Islet precursor cell (in vitro differentiated cells): ENCODE measurements at regions not wholly inside any gene's neighbourhood (a gene's known extent, or its start where the extent isn't known, plus 50 kb on each side); places are given as distances from the start of the nearest gene placed in this dataset.

Experiments used
- DNase-seq: peaks from one replicate; pipeline ENCODE4 v3.0.0-alpha.2; 2018

DNA sequence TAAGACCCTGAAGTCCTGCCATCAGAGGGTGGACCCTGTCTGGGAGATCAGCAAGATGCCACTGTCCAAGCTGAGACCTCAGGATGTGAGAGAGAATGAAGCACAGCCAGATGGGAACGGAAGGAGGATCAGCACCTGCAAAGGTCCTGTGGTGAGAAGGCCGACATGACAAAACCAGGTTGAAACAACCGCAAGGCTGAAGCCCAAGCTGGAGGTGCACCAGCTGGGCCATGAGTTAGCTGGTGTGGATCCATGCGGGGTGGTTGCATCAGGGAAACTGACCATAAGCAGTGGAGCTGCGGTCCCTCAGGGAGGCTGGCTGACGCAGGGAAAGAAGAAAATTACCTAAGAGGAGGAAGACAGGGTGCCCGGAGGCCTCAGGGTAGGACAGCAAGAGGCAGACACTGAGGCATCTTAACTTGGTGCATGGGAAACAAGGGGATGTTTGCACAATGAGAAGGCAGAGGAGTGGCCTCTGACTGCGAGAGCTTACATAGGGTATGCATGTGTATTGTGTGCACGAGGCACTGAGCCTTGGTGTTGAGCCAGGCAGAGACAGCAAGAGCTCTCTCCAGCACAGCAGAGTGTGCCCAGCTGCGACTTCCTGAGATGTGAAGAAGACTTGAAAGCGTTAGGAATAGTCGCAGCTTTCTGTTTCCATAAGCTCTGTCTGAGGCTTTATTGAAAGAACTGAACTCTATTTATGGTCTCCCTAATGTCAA lies 497.7 kb downstream of the OCA2 start:
- no peak for DNase-seq

DNA sequence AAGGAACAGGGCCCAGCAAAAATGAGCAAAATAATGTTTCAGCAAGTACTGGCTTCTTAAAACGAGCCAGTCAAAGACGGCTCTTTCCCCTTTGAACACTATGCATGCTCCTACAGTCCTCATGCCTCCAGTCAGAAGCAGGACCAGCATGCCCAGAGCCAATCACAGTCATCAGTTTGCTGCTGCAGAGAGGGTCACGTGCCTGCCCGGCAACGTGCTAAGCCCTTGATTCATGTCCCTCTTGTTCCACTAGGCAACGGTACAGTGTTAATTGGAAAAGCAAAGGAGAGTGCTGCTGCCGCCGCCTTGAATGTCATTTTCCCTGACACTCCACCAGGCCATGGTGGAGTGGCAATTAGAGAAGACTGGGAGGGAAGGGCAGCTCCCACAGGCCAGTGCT lies 500.1 kb downstream of the OCA2 start:
- DNase-seq = no peak

DNA sequence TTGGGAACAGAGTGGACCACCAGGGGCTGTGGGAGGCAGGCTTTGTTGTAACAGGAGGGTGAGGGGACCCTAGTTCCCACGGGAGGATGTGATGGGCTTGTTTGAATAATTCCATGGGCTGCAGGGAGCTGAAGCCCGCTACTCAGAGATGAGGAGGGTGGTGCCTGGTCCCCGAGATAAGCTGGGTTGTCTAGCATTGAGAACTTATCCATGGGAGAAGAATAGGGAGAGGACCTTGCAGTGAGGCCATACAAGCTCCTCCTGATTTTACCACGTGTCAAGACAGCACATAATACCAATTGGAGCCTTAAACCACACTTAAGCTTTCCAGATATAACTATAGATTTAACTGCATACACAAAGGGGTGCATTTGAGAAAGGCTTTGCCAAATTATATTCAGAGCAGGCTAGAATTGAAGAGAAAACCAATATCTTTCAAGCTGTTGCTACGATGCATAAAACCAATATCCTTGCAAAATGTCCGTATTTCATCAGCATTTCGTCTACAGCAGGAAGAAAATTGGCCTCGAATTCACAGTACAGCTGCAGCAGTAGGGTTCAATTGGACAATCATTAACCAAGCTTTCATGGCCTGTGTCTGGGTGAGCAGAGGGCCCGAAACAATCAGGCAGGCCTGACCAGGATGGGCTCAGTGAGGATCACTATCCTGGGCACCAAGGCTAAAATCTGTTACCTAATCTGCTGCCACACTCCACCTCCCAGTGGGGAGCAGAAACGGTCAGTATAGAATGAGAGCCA lies 500.7 kb downstream of the OCA2 start:
- DNase-seq = no peak

DNA sequence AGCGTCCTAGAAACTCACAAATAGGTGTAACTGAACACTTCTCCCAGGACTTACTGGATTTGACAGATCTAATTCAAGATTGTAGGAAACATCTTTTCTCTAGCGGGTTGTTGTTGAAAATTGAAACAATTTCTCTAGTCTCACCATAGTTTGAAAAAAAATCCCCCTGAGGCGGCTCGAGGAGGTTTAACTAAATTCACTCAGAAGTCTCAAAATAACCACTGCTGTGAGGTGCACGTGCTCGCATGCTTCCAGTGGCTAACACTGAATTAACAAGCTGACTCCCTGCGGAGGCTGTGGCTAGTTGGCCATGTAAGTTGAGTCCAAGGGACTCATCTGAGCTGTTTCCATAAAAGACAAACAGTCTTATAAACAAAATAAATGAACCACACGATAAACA lies 503.9 kb downstream of the OCA2 start:
- no peak for DNase-seq

DNA sequence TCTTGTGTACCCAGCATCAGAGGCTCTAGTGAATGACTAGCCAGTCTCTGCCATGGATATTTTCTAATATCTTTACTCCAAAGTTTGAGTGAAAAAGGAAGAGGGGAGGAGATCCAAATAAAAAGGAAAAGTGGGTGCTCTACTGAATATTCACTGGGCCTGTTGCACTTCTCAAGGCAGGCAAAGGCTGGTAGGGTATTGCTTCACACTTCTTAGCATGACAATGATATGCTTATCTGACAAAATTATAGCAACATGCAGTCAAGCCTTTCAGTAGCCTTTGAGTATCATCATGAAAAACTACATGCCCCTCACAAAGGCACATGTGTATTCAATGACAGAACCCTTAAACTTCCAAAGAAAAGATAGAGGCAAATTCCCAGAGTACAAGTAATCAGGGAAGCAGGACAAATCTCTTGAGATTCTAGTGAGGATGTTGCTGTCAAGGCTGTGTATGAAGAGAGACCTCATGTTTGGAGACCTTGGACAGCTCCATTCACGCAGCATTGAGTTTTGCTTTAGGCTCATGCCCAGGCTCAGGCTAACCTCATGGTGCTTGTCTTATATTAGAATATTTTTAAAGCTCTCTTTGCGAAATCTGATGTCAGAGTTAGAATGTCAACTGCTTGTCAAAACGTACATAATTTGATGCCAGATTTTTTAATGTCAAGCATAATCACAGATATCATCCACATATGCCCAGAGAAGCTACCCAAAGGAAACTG lies 506.9 kb downstream of the OCA2 start:
- DNase-seq = no peak
